HFF-Myc (cell line): ENCODE measurements at regions not wholly inside any gene's neighbourhood (a gene's known extent, or its start where the extent isn't known, plus 50 kb on each side); places are given as distances from the start of the nearest gene placed in this dataset.

Experiments used
- DNase-seq: peaks from one replicate; pipeline ENCODE4 v3.0.0-alpha.2; 2011; ENCODE audit warnings: low read depth; ENCODE audit errors: extremely low read depth
- H3K4me3 ChIP-seq: replicated peaks from 2 replicates; pipeline ENCODE4 v1.5.1; 2011; ENCODE audit warnings: low read depth, mild to moderate bottlenecking, control low read depth, low read length
- TF ChIP-seq, protein P1 (sequence below): IDR thresholded peaks from 2 replicates; pipeline ENCODE4 v1.5.1; 2012; ENCODE audit warnings: mild to moderate bottlenecking, low read depth, low read length, control low read depth; ENCODE audit errors: missing control alignments

DNA sequence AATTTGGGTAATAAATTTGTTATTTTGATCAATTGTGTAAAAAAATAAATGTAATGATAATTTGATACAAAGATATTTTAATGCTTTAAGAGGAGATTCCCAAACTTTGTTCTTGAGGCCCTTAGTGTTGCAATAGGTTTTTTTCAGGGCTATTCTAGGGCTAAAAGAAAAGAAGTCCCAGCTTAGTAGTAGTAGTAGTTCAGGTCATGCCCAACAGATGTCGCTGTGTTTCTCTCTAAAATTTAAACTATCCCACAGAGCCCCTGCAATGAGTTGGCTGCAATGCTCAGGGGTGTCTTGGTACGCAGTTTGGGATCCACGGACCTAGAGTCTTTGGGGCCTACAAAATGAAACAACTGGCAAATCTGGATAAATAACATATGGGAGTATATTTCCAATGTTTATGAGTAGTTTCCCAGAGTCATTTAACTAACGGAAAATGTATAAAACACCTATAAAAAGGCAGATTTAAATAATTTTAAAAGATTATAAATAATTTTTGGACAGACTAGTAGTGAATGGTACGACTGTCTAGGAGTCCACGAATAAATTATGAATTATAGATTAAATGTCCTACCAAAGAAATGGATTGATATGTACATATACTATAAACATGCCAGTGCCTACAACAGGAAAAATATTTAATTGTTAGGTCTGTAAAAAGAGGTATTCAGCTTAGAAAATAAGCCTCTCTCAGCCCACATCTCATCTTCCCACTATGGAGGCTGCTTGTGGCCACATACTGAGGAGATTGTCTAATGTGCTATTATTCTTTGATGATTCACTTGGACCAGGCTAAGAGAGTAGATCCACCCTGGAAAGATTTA is 228.5 kb upstream of the PMFBP1 start:
- TF ChIP-seq, protein P1, sequence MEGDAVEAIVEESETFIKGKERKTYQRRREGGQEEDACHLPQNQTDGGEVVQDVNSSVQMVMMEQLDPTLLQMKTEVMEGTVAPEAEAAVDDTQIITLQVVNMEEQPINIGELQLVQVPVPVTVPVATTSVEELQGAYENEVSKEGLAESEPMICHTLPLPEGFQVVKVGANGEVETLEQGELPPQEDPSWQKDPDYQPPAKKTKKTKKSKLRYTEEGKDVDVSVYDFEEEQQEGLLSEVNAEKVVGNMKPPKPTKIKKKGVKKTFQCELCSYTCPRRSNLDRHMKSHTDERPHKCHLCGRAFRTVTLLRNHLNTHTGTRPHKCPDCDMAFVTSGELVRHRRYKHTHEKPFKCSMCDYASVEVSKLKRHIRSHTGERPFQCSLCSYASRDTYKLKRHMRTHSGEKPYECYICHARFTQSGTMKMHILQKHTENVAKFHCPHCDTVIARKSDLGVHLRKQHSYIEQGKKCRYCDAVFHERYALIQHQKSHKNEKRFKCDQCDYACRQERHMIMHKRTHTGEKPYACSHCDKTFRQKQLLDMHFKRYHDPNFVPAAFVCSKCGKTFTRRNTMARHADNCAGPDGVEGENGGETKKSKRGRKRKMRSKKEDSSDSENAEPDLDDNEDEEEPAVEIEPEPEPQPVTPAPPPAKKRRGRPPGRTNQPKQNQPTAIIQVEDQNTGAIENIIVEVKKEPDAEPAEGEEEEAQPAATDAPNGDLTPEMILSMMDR: peak; percentile 70
- H3K4me3 ChIP-seq: no peak overlapping the region
- DNase-seq: peak; percentile 56

DNA sequence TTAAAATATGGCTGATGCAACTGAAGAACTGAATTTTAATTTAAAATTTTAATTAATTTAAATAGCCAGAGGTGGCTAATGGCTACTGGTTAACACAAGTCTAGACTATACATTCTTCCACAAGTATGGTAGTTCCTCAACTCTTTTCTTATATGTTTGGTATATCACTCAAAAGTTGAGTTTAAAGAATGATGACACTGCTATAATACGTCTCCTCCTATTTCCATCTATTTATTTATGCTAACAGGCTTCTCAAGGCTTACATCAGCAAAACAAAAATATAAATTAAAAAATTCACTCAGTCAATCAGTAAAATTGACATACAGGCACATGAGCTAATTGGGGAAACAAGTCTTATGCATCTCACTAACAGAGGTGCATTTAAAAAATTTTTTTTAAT is 227.9 kb upstream of the PMFBP1 start:
- TF ChIP-seq, protein P1: no peak
- H3K4me3 ChIP-seq: no peak overlapping the region
- no peak for DNase-seq

DNA sequence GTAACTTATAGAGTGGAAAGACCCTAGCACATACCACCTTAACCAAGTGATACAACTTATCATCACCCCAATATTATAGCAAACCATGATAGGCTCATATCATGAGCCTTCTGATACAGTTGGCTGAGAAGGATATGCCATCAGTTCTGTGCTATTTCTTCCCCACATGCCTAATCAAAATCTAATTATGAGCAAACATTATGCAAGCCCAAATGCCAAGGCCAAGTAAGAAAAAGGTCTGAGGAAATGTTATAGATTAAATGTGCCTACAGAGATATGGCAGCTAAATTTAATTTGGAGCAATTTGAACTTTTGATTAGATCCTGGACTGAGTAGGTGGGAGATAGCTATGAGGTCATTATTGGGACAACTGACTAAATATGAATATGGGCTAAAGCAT is 225.9 kb upstream of the PMFBP1 start:
- H3K4me3 ChIP-seq: no peak overlapping the region
- DNase-seq: no peak
- TF ChIP-seq, protein P1: no peak

DNA sequence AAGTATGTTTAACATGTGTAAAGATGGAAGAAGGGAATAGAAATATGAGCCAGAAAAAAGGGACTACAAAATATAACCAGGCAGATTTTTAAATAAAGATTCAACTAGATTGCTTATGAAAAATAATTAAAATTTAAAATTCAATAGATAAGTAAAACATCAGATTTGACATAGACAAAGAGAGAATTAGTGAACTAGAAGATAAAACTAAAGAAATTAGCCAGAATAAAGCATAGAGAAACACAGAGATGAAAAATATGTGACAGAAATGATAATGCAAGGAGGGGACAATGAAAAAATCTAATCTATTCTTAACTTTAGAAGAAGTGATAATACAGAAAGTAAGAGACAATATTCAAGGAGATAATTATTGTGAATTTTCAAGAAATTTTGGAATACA is 222.6 kb upstream of the PMFBP1 start:
- DNase-seq: no peak
- no peak overlapping the region for H3K4me3 ChIP-seq
- TF ChIP-seq, protein P1: no peak

DNA sequence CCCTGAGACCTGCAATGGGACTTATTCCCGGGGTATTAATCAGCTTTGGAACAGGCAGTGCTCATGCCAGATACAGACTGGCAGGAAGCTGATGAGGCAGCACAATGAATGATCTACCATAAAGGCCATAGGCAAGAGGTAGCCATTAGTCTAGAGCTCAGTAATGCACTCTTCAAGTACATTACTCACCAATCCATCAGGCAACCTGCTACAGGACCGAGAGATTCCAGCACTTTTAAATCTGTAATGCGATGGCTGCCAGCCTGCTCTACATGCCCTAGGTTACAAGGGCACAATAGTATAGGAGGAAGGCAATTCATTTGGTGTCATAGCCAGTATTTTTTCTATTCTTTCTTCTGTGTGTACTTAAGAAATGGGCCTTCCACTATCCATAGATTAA is 217.8 kb upstream of the PMFBP1 start:
- TF ChIP-seq, protein P1: no peak
- no peak for DNase-seq
- no peak overlapping the region for H3K4me3 ChIP-seq

DNA sequence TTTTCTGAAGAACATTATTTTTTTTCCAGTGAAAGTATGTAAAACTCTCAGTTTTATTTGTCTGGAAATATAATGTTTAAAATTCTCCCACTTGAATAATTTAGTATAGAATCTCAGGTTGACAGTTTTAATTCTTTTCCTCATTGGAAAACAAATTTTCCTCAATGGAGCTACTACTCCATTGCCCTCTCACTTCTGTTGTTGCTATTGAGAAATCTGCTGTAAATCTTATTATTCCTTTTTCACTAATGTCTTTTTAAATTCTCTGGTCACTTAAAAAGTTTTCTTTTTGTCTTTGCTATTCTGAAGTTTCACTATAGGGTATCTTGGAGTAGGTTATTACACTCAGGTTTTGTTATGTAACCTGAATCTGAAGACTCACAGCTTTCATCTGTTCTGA is 216.1 kb upstream of the PMFBP1 start:
- no peak for DNase-seq
- no peak overlapping the region for H3K4me3 ChIP-seq
- TF ChIP-seq, protein P1: no peak
